Activated naive CD8-positive, alpha-beta T cell treated with anti-CD3 and anti-CD28 coated beads, Interleukin-2, amount 50 U/mL, for 24 hours (primary cell): ENCODE measurements at regions not wholly inside any gene's neighbourhood (a gene's known extent, or its start where the extent isn't known, plus 50 kb on each side); places are given as distances from the start of the nearest gene placed in this dataset.
A peak's percentile ranks its signal among the peaks of the same experiment; 100 is the strongest.

Experiments used
- ATAC-seq: fragments of 150-1000 bp; cut with Tn5 transposase; one replicate; pipeline ENCODE4 v1.10.0; 2021
- DNase-seq: peaks from one replicate; pipeline ENCODE4 v3.0.0; 2021
- H3K27ac Mint-ChIP-seq: one replicate; pipeline ENCODE4 v1.8.0; 2021; ENCODE audit warnings: mild to moderate bottlenecking, mixed read lengths
- H3K27me3 Mint-ChIP-seq: one replicate; pipeline ENCODE4 v1.8.0; 2021; ENCODE audit warnings: mixed read lengths
- H3K36me3 Mint-ChIP-seq: one replicate; pipeline ENCODE4 v1.8.0; 2021; ENCODE audit warnings: low read depth, mixed read lengths
- H3K4me1 Mint-ChIP-seq: one replicate; pipeline ENCODE4 v1.8.0; 2021; ENCODE audit warnings: mixed read lengths
- H3K4me3 Mint-ChIP-seq: one replicate; pipeline ENCODE4 v1.8.0; 2021; ENCODE audit warnings: mild to moderate bottlenecking, moderate library complexity, mixed read lengths
- H3K9me3 Mint-ChIP-seq: one replicate; pipeline ENCODE4 v1.8.0; 2021; ENCODE audit warnings: mixed read lengths

DNA sequence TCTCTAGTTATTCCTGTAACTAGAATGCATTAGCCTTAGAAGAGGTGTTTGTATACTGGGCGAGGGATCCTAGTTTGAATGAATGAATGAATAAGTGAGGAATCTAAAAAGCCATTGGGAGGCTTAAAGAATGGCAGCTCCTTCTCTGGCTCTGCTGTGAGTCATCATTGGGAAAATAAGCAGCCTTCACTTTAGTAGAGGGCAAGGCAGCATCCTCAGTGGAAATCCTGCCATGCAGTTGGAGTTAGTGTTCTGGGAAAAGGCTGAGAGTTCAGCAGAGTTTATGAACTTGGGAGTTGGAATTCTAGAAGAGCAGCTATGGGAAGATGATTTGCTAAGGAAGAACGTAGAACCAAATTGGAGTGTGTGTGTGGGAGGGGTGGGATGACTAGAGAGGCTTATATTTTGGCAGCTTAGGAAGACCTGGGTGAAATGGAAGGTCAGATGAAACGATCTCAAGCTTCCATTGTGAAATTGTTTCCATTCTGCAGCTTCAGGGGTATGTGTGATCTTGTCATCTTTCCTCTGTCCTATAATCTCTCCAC lies 120.8 kb downstream of the PTCSC3 start:
- Mint-ChIP-seq H3K36me3 (no peaks in the 10 kb centered on the region), H3K4me1 (no peaks in the 10 kb centered on the region), H3K9me3 (no peaks in the 10 kb centered on the region), H3K27me3 (peaks cover 2% of the 10 kb centered on the region), H3K4me3 (no peak overlapping the region), H3K27ac (no peak overlapping the region)
- no peak for DNase-seq
- no peak for ATAC-seq

DNA sequence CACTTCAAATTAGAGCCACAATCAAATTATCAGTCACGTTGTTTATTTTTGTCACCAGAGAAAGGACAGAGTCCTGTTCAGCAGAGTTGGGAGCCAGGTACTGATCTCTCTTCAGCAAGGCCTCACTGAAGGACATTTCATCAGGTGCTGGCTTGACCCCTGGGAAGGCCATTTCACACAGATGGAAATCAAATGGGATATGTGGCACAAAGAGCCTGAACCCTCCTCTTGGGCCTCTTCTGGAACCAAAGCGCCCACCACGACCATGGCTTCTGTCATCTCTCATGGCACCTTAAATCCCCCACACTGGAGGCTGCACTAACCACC lies 121.5 kb downstream of the PTCSC3 start:
- DNase-seq (no peak), ATAC-seq (no peak)
- peaks cover 2% of the 10 kb centered on the region for H3K27me3 Mint-ChIP-seq
- no peak overlapping the region for H3K27ac Mint-ChIP-seq
- no peaks in the 10 kb centered on the region for H3K4me1 Mint-ChIP-seq
- no peak overlapping the region for H3K4me3 Mint-ChIP-seq
- H3K36me3 Mint-ChIP-seq = no peaks in the 10 kb centered on the region
- H3K9me3 Mint-ChIP-seq = no peaks in the 10 kb centered on the region

GRCh38 chr14:36054353-36055051 lies 122.0 kb downstream of the PTCSC3 start:
- Mint-ChIP-seq H3K27ac (no peak overlapping the region), H3K9me3 (no peaks in the 10 kb centered on the region), H3K4me3 (no peak overlapping the region), H3K4me1 (no peaks in the 10 kb centered on the region), H3K36me3 (no peaks in the 10 kb centered on the region), H3K27me3 (peaks cover 2% of the 10 kb centered on the region)
- no peak for ATAC-seq
- no peak for DNase-seq

DNA sequence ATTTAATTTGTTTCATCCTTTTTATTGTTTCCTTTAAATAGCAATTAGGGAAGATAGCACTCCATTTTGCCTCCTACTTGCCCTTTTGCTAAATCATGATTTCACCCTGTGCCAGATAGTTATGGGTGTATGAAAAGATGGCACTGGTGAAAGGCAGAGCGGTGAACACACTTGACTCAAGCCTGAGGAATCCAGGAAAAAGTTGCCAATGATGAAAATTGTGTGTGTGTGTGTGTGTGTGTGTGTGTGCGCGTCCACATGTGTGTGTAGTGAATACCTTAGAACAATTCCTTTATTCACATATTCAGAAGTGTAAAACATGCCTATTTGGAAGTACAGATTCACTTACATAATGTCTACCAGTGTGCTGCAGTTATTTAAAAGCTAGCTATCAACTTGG lies 123.8 kb downstream of the PTCSC3 start:
- Mint-ChIP-seq H3K27me3 (peaks cover 6% of the 10 kb centered on the region), H3K36me3 (no peaks in the 10 kb centered on the region), H3K27ac (no peak overlapping the region), H3K4me3 (no peak overlapping the region), H3K4me1 (no peaks in the 10 kb centered on the region), H3K9me3 (no peaks in the 10 kb centered on the region)
- DNase-seq = no peak
- no peak for ATAC-seq

GRCh38 chr14:36052063-36052462 lies 124.5 kb downstream of the PTCSC3 start:
- H3K4me1 Mint-ChIP-seq = no peaks in the 10 kb centered on the region
- ATAC-seq (no peak), DNase-seq (no peak)
- H3K9me3 Mint-ChIP-seq = no peaks in the 10 kb centered on the region
- H3K27ac Mint-ChIP-seq = no peak overlapping the region
- H3K4me3 Mint-ChIP-seq = no peak overlapping the region
- H3K36me3 Mint-ChIP-seq = no peaks in the 10 kb centered on the region
- H3K27me3 Mint-ChIP-seq = peaks cover 7% of the 10 kb centered on the region

- H3K4me3 Mint-ChIP-seq = no peak overlapping the region
- no peak overlapping the region for H3K27ac Mint-ChIP-seq
- ATAC-seq (no peak), DNase-seq (no peak)
- peaks cover 16% of the 10 kb centered on the region for H3K27me3 Mint-ChIP-seq
- H3K4me1 Mint-ChIP-seq = no peaks in the 10 kb centered on the region
- H3K36me3 Mint-ChIP-seq = no peaks in the 10 kb centered on the region
- H3K9me3 Mint-ChIP-seq = no peaks in the 10 kb centered on the region
Observed at GRCh38 chr14:36048667-36049066, 127.9 kb downstream of the PTCSC3 start.

GRCh38 chr14:36047912-36048311 lies 128.6 kb downstream of the PTCSC3 start:
- DNase-seq = no peak
- H3K4me1 Mint-ChIP-seq = no peaks in the 10 kb centered on the region
- no peak for ATAC-seq
- no peak overlapping the region for H3K4me3 Mint-ChIP-seq
- H3K27ac Mint-ChIP-seq = no peak overlapping the region
- no peaks in the 10 kb centered on the region for H3K36me3 Mint-ChIP-seq
- H3K27me3 Mint-ChIP-seq = peaks cover 16% of the 10 kb centered on the region
- no peaks in the 10 kb centered on the region for H3K9me3 Mint-ChIP-seq

- Mint-ChIP-seq H3K27ac (no peak overlapping the region), H3K4me1 (no peaks in the 10 kb centered on the region), H3K27me3 (peaks cover 1% of the 10 kb centered on the region), H3K9me3 (no peaks in the 10 kb centered on the region), H3K4me3 (no peak overlapping the region), H3K36me3 (no peaks in the 10 kb centered on the region)
- ATAC-seq (no peak), DNase-seq (no peak)
Observed at GRCh38 chr14:36035675-36036074, 140.8 kb downstream of the PTCSC3 start.

DNA sequence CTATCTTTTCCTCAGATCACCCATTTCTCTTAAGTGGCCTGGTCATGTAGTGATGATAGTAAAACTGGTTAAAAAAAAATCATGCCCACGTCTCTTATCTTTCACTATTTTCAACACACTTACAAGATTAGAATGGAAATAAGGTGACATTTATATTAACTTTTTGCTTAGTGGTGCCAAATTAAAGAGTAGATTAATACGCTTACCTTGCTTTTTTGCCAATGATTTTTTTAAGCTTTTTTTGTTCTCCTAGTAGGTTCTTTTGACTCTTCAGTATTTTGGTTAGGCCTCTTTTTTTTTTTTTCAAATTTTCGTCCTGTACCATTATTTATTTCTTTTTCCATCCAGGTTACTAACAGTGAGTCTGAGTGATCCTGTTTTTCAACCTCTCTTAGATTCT lies 147.9 kb downstream of the PTCSC3 start:
- Mint-ChIP-seq H3K36me3 (no peaks in the 10 kb centered on the region), H3K27me3 (peaks cover 12% of the 10 kb centered on the region), H3K9me3 (no peaks in the 10 kb centered on the region), H3K27ac (no peak overlapping the region), H3K4me3 (no peak overlapping the region), H3K4me1 (no peaks in the 10 kb centered on the region)
- no peak for DNase-seq
- ATAC-seq = no peak

GRCh38 chr14:36028218-36028617 lies 148.3 kb downstream of the PTCSC3 start:
- Mint-ChIP-seq H3K27ac (no peak overlapping the region), H3K4me1 (no peaks in the 10 kb centered on the region), H3K27me3 (peaks cover 12% of the 10 kb centered on the region), H3K4me3 (no peak overlapping the region), H3K9me3 (no peaks in the 10 kb centered on the region), H3K36me3 (no peaks in the 10 kb centered on the region)
- ATAC-seq (no peak), DNase-seq (peak; percentile 13)

GRCh38 chr14:36027354-36027753 lies 149.2 kb downstream of the PTCSC3 start:
- Mint-ChIP-seq H3K4me1 (no peaks in the 10 kb centered on the region), H3K9me3 (no peaks in the 10 kb centered on the region), H3K36me3 (no peaks in the 10 kb centered on the region), H3K27ac (no peak overlapping the region), H3K4me3 (no peak overlapping the region), H3K27me3 (peaks cover 12% of the 10 kb centered on the region)
- DNase-seq (no peak), ATAC-seq (no peak)

DNA sequence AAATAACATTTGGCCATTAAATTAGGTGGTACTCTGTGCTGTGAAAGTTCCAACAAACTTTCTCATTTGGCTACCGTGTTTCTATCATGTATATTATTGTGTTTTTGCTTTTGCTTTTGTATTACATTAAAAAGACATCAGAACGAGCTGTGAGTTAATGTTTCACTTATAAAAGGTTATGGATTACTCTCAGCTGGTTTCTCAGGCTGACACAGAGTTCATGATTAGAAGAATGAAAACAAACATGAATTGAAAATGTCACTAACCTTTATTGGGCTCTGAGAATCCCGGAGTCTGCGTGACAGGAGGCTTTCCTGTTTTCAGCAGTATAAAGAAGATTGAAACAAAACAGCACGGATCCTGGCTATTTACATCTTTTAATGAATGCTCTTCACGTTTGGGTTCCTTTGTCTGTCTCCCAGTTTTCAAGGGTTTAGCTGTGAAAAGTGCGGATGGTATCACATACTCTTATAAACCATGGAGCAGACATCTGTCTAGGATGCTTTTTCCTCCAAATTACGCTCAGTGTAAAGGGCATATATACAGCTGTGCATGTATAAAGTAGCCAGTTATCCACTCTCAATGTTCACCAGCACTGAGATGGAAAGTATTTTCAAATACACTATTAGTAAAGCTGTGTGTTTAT lies 153.6 kb downstream of the PTCSC3 start:
- no peaks in the 10 kb centered on the region for H3K36me3 Mint-ChIP-seq
- H3K4me3 Mint-ChIP-seq = no peak overlapping the region
- ATAC-seq (no peak), DNase-seq (no peak)
- peaks cover 9% of the 10 kb centered on the region for H3K4me1 Mint-ChIP-seq
- peaks cover 8% of the 10 kb centered on the region for H3K27me3 Mint-ChIP-seq
- no peak overlapping the region for H3K27ac Mint-ChIP-seq
- no peaks in the 10 kb centered on the region for H3K9me3 Mint-ChIP-seq

- H3K27ac Mint-ChIP-seq = no peak overlapping the region
- peaks cover 3% of the 10 kb centered on the region for H3K27me3 Mint-ChIP-seq
- peaks cover 9% of the 10 kb centered on the region for H3K4me1 Mint-ChIP-seq
- no peaks in the 10 kb centered on the region for H3K36me3 Mint-ChIP-seq
- H3K4me3 Mint-ChIP-seq = no peak overlapping the region
- DNase-seq (no peak), ATAC-seq (no peak)
- H3K9me3 Mint-ChIP-seq = no peaks in the 10 kb centered on the region
Observed at GRCh38 chr14:36021591-36022320, 154.8 kb downstream of the PTCSC3 start.

- no peak for DNase-seq
- Mint-ChIP-seq H3K4me3 (no peak overlapping the region), H3K27ac (no peak overlapping the region), H3K9me3 (no peaks in the 10 kb centered on the region), H3K4me1 (peaks cover 9% of the 10 kb centered on the region), H3K27me3 (peaks cover 3% of the 10 kb centered on the region), H3K36me3 (no peaks in the 10 kb centered on the region)
- ATAC-seq = no peak
Observed at GRCh38 chr14:36021030-36021422, 155.5 kb downstream of the PTCSC3 start.
